Mesothelial cell of epicardium (in vitro differentiated cells): ENCODE measurements at regions not wholly inside any gene's neighbourhood (a gene's known extent, or its start where the extent isn't known, plus 50 kb on each side); places are given as distances from the start of the nearest gene placed in this dataset.

Experiments
- DNase-seq, 2 experiments: peaks; one replicate each; pipeline ENCODE4 v3.0.0; 2021; ENCODE audit warnings: low spot score in 2 of 2; ENCODE audit not compliant: unreplicated experiment in 2 of 2
- H3K27ac Mint-ChIP-seq: 2 replicates; pipeline ENCODE4 v1.8.0; 2021; ENCODE audit warnings: mixed read lengths
- H3K27me3 Mint-ChIP-seq: 2 replicates; pipeline ENCODE4 v1.8.0; 2021; ENCODE audit warnings: low read depth, mixed read lengths
- H3K36me3 Mint-ChIP-seq: 2 replicates; pipeline ENCODE4 v1.8.0; 2021; ENCODE audit warnings: mixed read lengths
- H3K4me1 Mint-ChIP-seq: 2 replicates; pipeline ENCODE4 v1.8.0; 2021; ENCODE audit warnings: mixed read lengths
- H3K4me3 Mint-ChIP-seq: 2 replicates; pipeline ENCODE4 v1.8.0; 2021; ENCODE audit warnings: mild to moderate bottlenecking, moderate library complexity, mixed read lengths
- H3K9me3 Mint-ChIP-seq: 2 replicates; pipeline ENCODE4 v1.8.0; 2021; ENCODE audit warnings: mixed read lengths
- CTCF ChIP-seq: fragments of 200-600 bp; sonication (generic); IDR thresholded peaks from one replicate; pipeline ENCODE4 v1.5.0; 2021; ENCODE audit warnings: antibody characterized with exemption; ENCODE audit not compliant: unreplicated experiment

- H3K27me3 Mint-ChIP-seq = peaks cover 14% of the 10 kb centered on the region
Observed at GRCh38 chr4:16450724-16451123, 224.5 kb upstream of the TAPT1 start.

GRCh38 chr4:16450031-16450430 is 223.8 kb upstream of the TAPT1 start:
- Mint-ChIP-seq H3K36me3 (no peaks in the 10 kb centered on the region), H3K9me3 (no peaks in the 10 kb centered on the region), H3K4me3 (no peak overlapping the region), H3K4me1 (no peaks in the 10 kb centered on the region), H3K27ac (no peak overlapping the region), H3K27me3 (peaks cover 15% of the 10 kb centered on the region)
- no peak for TF ChIP-seq CTCF
- DNase-seq = no peak

More at GRCh38 chr4:16450724-16451123, 224.5 kb upstream of the TAPT1 start:
- no peaks in the 10 kb centered on the region for H3K9me3 Mint-ChIP-seq
- no peaks in the 10 kb centered on the region for H3K4me1 Mint-ChIP-seq
- no peak for DNase-seq
- no peak overlapping the region for H3K27ac Mint-ChIP-seq
- H3K4me3 Mint-ChIP-seq = no peak overlapping the region
- H3K36me3 Mint-ChIP-seq = no peaks in the 10 kb centered on the region
- no peak for TF ChIP-seq CTCF

- no peaks in the 10 kb centered on the region for H3K36me3 Mint-ChIP-seq
- H3K27me3 Mint-ChIP-seq = peaks cover 22% of the 10 kb centered on the region
- no peak overlapping the region for H3K27ac Mint-ChIP-seq
- TF ChIP-seq CTCF = no peak
- H3K4me1 Mint-ChIP-seq = no peaks in the 10 kb centered on the region
- no peak overlapping the region for H3K4me3 Mint-ChIP-seq
- no peak for DNase-seq
- H3K9me3 Mint-ChIP-seq = no peaks in the 10 kb centered on the region
Observed at GRCh38 chr4:16449406-16449805, 223.1 kb upstream of the TAPT1 start.

- Mint-ChIP-seq H3K4me1 (no peaks in the 10 kb centered on the region), H3K9me3 (no peaks in the 10 kb centered on the region), H3K27ac (no peak overlapping the region), H3K36me3 (no peaks in the 10 kb centered on the region), H3K4me3 (no peak overlapping the region), H3K27me3 (peaks cover 27% of the 10 kb centered on the region)
- no peak for TF ChIP-seq CTCF
- DNase-seq = no peak
Observed at GRCh38 chr4:16448241-16448840, 222.1 kb upstream of the TAPT1 start.

- peak; percentile 66 for TF ChIP-seq CTCF
- Mint-ChIP-seq H3K27ac (no peak overlapping the region), H3K9me3 (no peaks in the 10 kb centered on the region), H3K4me1 (no peaks in the 10 kb centered on the region), H3K27me3 (peaks cover 52% of the 10 kb centered on the region), H3K4me3 (no peak overlapping the region), H3K36me3 (no peaks in the 10 kb centered on the region)
- no peak for DNase-seq
Observed at GRCh38 chr4:16443504-16444088, 217.3 kb upstream of the TAPT1 start.
